ENCODE measurements at regions not wholly inside any gene's neighbourhood (a gene's known extent, or its start where the extent isn't known, plus 50 kb on each side); places are given as distances from the start of the nearest gene placed in this dataset.
"Not testable (repeated sequence)": the region's sequence is repeated elsewhere in the genome, so short reads cannot be mapped to it uniquely, and the experiment has no call there.

GRCh38 chr2:142621287-142621686 lies 256.2 kb upstream of the KYNU start:
- DNase-seq, result no peak

- no peak for DNase-seq
Observed at GRCh38 chr2:142617461-142617860, 260.0 kb upstream of the KYNU start.

GRCh38 chr2:142615876-142616275 lies 261.6 kb upstream of the KYNU start:
- DNase-seq, result no peak

GRCh38 chr2:142613193-142613592 lies 264.3 kb upstream of the KYNU start:
- not testable (repeated sequence) for DNase-seq

- DNase-seq, result no peak
Observed at GRCh38 chr2:142605421-142605820, 272.0 kb upstream of the KYNU start.

GRCh38 chr2:142603759-142604158 lies 273.7 kb upstream of the KYNU start:
- no peak for DNase-seq

GRCh38 chr2:142602418-142602989 lies 275.0 kb upstream of the KYNU start:
- DNase-seq, result no peak

- no peak for DNase-seq
Observed at GRCh38 chr2:142601794-142602193, 275.7 kb upstream of the KYNU start.

- DNase-seq, result no peak
Observed at GRCh38 chr2:142599504-142599903, 278.0 kb upstream of the KYNU start.

GRCh38 chr2:142598846-142599245 lies 278.6 kb upstream of the KYNU start:
- DNase-seq, result no peak

- DNase-seq, result no peak
Observed at GRCh38 chr2:142596334-142597088, 281.0 kb upstream of the KYNU start.

- no peak for DNase-seq
Observed at GRCh38 chr2:142594935-142595334, 282.5 kb upstream of the KYNU start.

- DNase-seq, result no peak
Observed at GRCh38 chr2:142592171-142592570, 285.3 kb upstream of the KYNU start.

- DNase-seq, result no peak
Observed at GRCh38 chr2:142591420-142591819, 286.0 kb upstream of the KYNU start.

- no peak for DNase-seq
Observed at GRCh38 chr2:142588269-142588668, 289.2 kb upstream of the KYNU start.

- DNase-seq, result peak; percentile 3 to 8
Observed at GRCh38 chr2:142586693-142587580, 290.5 kb upstream of the KYNU start.

GRCh38 chr2:142585785-142586184 lies 291.7 kb upstream of the KYNU start:
- no peak for DNase-seq

- DNase-seq, result no peak
Observed at GRCh38 chr2:142582317-142582716, 295.1 kb upstream of the KYNU start.

- DNase-seq, result no peak
Observed at GRCh38 chr2:142581491-142581890, 296.0 kb upstream of the KYNU start.

GRCh38 chr2:142580691-142581090 lies 296.8 kb upstream of the KYNU start:
- DNase-seq, result no peak

GRCh38 chr2:142575561-142575960 lies 301.9 kb upstream of the KYNU start:
- DNase-seq, result no peak

GRCh38 chr2:142574388-142574787 lies 303.1 kb upstream of the KYNU start:
- no peak for DNase-seq

GRCh38 chr2:142572346-142573132 lies 304.9 kb upstream of the KYNU start:
- DNase-seq, result no peak
